Stimulated activated CD8-positive, alpha-beta memory T cell treated with anti-CD3 and anti-CD28 coated beads, Interleukin-7, amount 100 ng/mL, for 48 hours (primary cell): ENCODE measurements at regions not wholly inside any gene's neighbourhood (a gene's known extent, or its start where the extent isn't known, plus 50 kb on each side); places are given as distances from the start of the nearest gene placed in this dataset.
"Not testable (repeated sequence)": the region's sequence is repeated elsewhere in the genome, so short reads cannot be mapped to it uniquely, and the experiment has no call there.

Experiments used
- DNase-seq, 2 donors: peaks; one replicate each; pipeline ENCODE4 v3.0.0-alpha.2; 2020; ENCODE audit warnings: low read depth in 1 of 2; ENCODE audit errors: extremely low read depth in 1 of 2

DNA sequence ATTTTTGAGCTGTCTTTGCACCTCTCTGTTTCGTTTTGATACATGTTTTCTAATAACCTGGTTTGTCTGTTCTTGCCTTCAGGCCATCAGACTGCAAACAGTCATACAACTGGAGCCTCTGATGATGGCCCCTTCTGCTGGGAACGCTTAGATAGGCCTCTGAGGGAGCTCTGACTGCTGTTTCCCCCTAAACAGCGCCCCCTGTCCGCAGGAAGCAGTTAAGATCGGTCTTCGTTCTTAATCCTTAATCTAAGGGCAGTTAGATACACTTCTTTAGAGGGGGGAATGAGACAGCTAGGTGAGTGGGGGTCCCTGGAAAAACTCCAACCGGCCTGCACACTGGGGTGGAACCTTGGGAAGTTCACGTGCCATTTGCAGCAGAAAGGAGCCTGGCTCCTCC lies 1338.8 kb upstream of the SEL1L start:
- no peak for DNase-seq

DNA sequence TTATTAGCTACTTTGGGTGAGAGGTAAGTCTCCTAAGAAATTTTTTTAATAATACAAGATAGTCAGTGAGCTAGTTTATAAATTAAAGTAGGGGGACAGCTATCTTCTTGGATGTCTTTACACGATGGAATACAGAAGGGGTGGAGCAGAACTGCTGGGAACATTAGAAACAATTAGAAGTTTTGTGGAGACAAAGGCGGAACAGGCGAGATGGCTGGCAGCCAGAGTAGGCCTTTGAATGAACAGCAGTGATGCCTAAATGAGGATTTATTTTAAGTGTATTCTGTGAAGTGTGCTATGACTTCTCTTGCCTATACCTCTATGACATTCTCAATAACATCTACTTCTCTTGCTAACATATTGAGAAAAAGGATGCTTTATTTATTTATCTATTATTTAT lies 1345.3 kb upstream of the SEL1L start:
- no peak for DNase-seq

DNA sequence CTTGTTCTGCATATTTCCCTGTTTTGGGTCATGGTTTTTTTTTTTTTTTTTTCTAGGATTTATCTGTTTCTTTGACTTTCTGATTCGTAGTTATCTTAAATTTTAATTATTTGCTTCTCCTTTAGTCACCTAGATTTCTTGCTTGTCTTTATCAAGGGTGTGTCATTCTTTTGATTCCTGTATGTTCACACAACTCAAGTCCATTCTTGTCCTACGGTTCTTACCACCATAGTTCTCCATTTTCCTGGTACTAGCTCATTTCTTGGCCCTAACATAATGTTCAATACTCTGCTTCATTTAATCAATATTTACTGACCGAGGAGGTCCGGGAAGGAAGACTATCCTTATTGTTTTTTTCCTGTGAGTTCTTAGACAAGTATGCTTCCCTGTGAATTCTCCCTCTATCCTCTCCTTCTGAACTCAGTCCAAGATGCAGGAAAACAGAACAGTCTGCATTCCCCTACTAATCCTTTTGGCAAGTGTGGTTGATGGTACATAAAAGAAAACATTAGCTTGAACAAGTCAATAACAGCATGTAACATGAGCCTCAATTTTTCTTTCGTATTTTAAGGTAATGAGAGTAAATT lies 1346.4 kb upstream of the SEL1L start:
- no peak for DNase-seq

DNA sequence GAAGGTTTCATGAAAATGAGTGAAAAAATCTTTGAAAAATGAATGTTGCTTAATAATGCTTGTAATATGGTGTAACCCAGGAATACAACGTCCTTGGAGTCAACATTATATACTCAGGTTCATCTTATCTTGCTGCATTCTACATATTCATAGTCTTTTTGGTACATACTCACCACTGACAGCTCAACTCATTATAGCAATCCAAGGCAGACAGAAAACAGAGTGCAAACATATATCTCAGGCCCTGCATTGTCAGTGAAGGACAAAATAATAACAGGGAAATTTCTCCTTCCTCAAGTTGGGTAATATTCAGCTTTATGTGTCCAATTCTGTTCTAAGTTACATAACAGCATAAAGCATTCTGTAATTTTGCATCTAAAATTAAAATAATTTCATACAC lies 1353.0 kb upstream of the SEL1L start:
- no peak for DNase-seq

DNA sequence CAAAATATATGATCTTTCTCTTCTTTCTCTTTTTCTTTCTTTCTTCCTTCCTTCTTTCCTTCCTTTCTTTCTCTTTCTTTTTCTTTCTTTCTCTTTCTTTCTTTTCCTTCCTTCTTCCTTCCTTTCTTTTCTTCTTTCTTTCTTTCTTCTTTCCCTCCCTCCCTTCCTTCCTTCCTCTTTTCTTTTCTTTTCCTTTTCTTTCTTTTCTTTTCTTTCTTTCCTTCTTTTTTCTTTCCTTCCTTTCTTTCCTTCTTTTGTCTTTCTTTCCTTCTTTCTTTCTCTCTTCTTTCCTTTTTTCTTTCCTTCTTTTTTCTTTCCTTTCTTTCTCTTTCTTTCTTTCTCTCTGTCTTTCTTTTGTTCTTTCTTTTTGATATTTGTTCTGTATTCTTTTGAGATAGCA lies 1356.0 kb upstream of the SEL1L start:
- DNase-seq: no peak

DNA sequence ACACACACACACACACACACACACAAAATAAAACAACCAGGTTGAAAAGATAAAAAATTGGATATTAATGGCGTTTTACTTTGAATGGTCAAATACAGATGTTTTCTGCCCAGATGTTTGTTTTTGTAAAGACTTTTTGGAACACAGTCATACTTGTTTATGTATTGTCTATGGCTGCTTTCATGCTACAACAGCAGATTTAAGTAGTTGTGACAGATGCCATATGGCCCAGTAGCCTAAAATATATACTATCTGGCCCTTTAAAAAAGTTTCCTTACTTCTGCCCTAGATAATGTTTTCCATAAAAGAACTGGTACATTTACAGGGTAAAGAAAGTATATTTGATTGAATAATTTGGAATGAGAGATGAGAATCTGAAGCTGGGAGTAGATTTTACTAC lies 1362.8 kb upstream of the SEL1L start:
- DNase-seq: no peak

DNA sequence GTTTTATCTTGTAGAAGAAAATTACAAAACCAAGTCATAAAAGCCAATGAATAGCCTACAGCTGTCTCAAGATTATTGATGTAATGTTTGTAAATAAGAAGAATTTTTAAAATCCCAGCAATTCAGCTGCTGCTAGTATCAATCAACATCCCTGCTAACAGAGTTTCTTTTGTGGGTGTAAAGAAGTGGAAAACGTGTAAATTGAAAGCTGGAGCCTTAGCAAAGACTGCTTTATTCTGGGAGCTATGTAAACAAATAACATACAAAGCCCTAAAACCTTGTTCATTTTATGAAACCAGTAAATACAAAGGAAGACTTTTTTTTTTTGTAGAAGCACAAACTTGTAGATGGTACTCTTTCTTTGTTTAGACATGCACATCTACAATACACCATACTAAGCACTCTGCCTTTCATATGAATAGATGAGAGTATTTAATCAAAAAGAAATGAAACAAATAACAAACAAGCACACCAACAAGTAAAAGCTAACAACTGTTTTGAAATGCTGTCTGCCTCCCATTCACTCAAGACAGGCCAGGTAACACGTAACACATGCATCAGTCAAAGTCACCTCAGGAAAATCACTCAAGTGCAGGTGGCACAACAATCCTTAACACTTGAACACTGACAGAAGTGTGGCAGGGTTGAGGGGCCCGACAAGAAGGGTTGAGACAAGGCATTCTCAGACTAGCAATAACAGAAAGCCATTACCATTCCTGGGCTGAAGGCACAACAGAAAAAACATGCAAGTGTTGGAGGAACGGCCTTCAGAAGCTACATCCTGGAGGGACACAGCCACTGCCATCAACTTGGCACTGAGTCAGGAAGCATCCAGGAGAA lies 1364.0 kb upstream of the SEL1L start:
- DNase-seq: no peak

DNA sequence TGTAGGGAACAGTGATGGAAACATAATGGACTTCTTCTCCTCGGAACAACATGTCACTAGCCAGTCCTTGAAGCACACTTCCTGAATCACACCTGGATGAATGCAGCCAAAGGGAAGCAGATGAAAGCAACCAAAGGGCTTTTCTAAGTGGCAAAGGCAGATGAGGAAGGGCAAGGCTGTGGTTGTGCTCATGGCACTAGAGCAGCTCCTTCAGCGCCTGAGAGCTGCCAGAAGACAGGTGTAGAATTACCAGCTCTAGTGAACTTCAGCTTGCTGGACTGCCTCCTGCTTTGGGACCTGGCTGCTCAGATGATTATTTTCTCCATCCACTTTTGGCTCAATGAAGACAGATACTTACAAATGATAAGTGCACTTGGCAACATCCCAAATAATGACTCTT lies 1372.1 kb upstream of the SEL1L start:
- no peak for DNase-seq

DNA sequence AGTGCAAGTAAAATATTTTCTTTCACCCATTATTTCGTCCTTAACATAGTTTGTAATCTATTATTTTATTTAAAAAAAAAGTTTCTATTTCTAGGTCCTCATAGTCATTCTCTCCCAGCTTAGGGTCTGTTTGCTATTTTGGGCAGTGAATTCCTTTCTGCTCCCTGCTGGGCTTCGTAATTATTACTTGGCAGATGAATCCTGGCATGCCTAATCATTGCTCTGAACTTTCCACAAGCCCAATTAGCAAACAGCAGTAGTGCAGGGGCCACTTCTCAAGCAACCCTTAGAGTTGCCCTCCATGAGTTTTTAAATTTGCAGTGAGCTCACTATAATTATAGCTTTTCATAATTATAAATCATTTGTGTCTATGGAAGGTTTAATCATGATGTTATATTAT lies 1378.3 kb upstream of the SEL1L start:
- DNase-seq: no peak

DNA sequence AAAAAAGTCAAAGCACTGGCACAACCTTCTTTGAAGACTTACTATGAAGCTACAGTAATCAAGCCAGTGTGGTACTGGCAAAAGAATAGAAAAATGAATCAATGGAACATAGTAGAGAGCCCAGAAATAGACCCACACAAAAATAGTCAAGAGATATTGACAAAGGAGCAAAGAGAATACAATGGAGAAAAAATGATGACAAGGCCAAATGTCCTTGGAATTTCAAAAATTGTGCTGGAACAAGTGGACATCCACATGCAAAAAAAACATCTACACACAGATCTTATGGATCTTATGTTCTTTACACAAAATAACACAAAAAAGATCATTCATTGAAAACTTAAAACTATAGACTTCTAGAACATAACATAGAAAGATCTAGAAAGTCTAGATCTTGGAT lies 1379.7 kb upstream of the SEL1L start:
- no peak for DNase-seq

DNA sequence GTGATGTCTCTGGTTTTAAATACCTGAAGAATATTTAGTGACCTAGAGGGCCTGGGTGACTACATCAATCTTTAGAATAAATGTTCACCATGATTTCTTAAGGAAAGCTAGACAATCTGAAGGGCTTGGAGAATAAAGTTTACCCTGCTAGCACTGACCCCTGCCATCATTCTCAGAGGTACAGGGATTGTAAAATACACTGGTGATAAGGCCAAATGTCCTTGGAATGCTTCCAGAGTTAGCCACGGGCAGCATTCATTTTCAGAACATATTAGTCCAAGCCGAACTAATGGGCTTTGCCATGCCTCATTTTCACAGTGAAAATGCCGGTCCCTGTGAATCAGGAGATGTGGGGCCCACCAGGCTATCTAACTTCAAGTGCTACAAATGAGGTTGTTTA lies 1381.7 kb upstream of the SEL1L start:
- no peak for DNase-seq

DNA sequence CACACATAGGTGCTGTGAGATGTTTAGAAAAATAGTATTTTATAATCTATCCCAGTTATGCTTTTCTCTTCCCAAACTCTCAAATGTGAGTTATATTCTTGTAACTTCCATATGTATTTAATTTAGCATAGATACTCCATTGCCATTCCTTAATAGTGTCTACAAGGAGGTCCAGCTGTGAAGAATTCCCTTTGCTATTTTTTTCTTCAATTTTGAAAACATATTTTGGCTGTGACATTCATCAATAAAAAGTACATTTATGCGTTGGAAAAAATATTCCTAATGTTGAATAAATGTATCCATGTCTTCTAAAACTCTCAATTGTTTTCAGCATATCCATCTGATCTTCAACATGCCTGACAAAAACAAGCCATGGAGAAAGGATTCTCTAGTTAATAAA lies 1402.0 kb upstream of the SEL1L start:
- DNase-seq: no peak

DNA sequence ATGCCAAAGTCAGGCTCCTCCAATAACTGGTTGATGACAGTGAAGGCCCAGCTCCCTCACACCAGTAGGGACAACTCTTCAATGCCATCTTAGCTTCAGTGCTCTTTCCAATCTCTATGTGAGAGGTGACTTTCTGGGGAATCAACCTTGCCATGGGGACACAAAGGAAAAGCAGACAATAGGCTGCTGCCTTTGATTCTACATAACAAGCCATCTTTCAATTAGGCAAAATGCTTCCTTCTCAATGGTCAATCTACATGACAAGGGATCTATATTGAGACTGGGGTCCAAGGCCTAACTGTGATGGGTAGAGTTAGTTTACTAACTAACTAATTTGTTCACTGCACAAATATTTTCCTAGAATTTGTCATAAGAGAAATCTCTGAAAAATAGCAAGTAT lies 1417.5 kb upstream of the SEL1L start:
- no peak for DNase-seq

DNA sequence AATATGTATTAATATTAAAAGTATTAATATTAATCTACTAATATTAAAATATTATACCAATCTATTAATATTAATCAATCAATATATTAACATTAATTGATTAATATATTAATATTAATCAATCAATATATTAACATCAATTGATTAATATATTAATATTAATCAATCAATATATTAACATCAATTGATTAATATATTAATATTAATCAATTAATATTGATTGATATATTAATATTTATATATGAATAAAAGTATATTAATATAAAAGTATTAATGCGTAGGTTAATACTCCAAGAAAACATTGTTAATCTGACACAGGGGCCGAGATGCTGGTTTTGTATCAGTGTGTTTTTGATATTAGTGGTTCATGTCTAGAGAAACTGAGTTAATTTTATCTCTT lies 1430.1 kb upstream of the SEL1L start:
- no peak for DNase-seq

DNA sequence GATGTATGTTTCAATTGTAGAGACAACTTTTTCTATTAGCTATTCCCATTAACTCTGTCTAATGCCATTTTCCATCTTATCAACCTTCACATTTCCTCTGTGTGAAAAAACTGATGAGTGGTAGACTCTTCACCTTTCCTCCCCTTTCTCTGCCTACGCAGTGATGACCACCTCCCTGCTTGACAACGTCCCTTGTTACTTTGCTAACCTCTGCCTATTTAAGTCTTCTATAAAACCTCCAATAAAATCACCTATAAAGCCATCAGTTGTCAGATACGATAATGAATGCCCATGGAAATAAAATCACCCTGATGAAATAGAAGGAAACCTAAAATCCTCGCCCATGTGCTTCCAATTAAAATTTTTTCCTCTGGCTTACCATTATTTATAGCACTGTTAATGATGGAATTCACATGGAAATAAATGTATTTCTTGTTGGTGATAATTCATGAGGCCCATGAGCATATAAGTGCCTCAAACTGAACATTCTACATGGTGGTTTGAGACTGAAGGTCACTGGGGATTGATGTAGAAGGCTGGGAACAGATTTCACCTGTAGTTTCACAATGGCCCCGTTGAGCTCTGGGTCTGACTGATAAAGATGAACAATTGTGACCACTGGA lies 1454.0 kb upstream of the SEL1L start:
- DNase-seq: no peak

DNA sequence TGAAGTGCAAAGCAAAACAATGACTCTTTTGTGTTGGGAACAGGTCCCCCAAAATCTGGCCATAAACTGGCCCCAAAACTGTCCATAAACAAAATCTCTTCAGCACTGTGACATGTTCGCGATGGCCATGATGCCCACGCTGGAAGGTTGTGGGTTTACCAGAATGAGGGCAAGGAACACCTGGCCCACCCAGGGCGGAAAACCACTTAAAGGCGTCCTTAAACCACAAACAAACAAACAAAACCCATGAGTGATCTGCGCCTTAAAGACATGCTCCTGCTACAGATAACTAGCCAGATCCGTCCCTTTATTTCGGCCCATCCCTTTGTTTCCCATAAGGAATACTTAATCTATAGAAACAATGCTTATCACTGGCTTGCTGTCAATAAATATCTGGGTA lies 1460.9 kb upstream of the SEL1L start:
- DNase-seq: not testable (repeated sequence)

DNA sequence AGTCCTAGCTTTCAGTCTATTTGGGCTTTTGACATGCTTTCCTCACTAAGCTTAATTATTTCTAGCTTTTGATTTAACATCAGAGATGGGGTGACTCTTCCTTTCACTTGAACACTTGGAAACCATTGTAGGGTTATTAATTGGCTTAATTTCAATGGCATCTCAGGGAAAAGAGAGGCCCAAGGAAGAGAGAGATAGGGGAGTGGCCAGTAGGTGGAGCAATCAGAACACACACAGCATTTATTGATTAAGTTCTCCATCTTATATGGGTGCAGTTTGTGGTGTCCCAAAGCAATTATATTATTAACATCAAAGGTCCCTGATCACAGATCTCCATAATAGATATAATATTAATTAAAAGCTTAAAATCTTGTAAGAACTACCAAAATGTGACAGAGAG lies 1466.1 kb upstream of the SEL1L start:
- DNase-seq: no peak

DNA sequence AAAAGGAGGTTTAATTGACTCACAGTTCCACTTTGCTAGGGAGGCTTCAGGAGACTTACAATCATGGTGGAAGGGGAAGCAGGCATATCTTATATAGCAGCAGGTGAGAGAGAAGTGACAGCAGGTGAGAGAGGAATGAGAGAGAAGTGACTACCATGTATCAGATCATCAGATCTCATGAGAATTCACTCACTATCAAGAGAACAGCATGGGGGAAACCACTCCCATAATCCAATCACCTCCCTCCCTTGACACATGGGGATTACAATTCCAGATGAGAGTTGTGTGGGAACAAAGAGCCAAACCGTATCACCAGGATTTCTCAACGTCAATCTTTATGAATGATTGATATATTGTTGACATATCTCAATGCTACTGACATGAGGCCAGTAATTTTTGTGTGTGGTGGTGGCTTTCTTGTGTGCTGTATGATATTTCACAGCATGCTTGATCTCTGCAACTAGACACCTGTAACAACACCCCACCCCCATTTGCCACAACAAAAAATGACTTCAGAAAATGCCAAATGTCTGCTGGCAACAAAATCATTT lies 1470.9 kb upstream of the SEL1L start:
- DNase-seq: no peak

DNA sequence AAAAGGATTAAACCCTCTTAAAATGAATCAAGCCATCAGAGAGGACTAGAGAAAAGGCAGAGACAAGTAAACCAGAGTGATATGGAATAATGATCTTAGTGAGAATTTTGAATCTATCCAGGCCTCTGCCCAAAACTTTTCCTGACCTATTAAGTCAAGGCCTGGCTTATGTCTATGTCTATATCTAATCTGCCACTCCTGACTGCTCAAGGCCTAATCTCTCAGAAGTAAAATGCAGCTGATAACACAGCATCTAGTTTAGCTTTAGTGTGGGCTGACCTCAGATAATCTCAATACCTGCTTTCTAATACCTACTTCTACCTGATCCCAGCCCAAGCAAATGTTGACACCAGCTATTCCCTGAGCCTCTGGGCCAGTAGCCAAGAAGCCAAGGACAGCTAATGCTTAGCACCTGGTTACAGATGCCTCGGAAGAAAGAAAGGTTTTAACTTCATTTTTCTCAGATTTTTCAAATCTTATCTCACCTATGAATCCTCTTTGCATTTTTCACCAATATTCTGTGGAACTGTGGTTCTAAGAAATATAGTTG lies 1472.5 kb upstream of the SEL1L start:
- no peak for DNase-seq

DNA sequence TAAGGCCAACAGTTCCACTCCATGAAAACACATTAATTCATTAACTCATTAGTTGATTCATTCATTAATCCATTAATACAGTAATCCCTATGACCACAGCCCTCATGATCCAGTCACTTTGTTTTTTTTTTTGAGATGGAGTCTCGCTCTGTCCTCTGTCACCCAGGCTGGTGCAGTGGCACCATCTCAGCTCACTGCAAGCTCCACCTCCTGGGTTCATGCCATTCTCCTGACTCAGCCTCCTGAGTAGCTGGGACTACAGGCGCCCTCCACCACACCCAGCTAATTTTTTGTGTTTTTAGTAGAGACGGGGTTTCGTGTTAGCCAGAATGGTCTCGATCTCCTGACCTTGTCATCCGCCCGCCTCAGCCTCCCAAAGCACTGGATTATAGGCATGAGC lies 1473.4 kb upstream of the SEL1L start:
- DNase-seq: not testable (repeated sequence)

DNA sequence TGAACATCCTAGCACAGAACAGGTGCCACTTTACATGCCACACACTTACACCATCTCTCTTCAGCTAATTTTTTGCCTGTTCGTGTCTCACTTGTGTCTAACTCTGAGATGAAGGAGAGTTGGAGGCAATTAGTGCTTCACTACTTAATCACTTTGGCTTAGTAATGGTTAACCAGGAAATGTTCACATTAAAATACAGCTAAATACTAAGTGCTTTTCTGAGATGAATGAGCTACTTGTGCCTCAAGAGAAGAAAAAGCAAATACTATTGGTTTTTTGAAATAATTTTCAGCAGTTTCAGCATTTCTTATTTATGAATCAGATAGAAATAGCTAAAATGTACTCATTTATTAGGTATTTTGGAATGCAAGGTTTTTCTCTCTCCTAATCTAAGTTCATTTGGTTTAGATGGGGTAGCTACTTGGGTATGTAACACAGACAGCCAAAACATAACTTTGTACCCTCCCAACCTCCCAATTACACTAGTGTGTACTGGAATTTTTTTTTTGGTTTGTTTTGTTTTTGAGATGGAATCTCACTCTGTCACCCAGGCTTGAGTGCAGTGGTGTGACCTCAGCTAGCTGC lies 1474.1 kb upstream of the SEL1L start:
- DNase-seq: no peak
